Germinal center (tissue), 1 donor: ENCODE measurements at regions not wholly inside any gene's neighbourhood (a gene's known extent, or its start where the extent isn't known, plus 50 kb on each side); places are given as distances from the start of the nearest gene placed in this dataset.

Experiments used
- DNase-seq: peaks from one replicate; pipeline ENCODE4 v3.0.0; 2012; ENCODE audit warnings: mixed read lengths, low spot score

DNA sequence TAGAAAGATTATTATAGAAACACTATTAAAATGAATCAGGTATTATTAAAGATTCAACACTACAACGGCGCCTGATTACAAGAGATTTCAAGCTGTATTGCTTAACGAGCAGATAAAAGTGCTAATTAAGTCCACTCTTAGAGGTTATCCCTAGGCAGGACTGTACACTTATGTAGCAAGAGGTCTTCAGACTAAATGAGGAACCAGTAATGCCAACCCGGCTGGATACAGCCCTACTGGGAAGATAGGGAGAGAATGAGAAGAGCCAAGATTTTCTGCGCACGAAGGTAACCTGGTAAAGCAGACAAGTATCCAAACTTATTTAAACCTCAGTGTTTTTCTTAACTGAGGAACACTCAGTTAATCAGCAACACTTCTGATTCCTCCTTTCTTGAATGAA lies 115.7 kb upstream of the HIVEP3 start:
- no peak for DNase-seq

DNA sequence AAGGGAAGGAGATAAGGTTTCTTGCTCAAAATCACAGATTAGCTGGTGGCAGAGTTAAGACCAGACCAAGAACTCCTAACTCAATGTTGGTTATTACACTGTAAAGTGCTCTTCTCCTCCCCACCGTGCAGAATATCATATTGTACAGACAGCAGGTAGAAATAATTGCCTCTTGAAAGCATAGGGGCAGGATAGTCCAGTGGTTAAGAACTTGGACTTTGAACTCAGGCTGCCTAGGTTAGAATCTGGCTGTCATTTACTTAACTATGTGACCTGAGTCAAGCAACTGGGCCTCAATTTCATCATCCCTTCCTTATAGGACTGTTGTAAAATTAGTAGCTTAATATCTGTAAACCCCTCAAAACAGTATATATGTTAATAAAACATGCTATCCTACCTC lies 114.9 kb upstream of the HIVEP3 start:
- no peak for DNase-seq

DNA sequence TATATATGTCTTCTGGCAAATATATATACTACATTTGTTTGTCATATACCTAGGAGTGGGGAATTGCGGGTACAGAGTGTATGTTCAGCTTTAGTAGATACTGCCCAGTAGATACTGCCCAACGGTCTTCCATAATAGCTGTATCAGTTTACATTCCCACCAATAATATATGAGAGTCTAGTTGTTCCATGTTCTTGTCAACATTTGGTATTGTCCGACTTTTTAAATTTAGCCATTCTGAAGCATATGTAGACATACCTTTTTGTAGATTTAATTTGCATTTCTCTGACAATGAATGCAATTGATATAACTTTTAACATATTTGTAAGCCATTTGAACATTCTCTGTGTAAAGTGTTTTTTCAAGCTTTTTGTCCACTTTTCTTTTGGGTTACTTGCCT lies 99.0 kb upstream of the HIVEP3 start:
- DNase-seq, result no peak

GRCh38 chr1:42017259-42017658 lies 98.5 kb upstream of the HIVEP3 start:
- no peak for DNase-seq

- no peak for DNase-seq
Observed at GRCh38 chr1:42014823-42015222, 96.1 kb upstream of the HIVEP3 start.

DNA sequence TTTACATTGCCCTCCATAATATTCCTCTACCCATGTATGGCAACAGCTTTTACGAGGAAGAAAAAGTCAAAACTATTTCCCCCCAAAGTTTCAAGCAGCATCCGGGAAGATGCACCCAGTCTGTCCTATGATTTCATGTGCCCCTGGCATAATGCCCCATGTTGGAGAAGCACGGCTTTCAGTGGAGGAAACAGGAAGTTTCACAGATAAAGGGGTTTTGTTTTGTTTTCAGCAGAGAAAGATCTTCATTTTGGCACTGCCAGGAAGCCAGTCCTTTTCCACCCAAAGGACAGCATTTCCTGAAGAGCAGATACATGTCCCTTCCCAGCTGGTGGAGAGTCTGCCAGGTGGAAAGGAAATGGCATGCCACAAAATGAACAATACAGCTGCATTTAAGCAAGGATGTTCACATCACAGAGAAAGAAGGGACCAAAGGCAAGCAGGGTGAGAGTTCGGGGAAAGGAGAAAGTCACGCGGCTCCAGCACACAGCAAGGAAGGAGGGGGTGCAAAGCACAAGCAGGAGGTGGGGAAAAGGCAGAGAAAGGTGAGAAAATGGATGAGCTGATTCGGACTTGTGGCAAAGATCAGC lies 95.3 kb upstream of the HIVEP3 start:
- no peak for DNase-seq

- DNase-seq, result no peak
Observed at GRCh38 chr1:42012852-42013251, 94.1 kb upstream of the HIVEP3 start.

DNA sequence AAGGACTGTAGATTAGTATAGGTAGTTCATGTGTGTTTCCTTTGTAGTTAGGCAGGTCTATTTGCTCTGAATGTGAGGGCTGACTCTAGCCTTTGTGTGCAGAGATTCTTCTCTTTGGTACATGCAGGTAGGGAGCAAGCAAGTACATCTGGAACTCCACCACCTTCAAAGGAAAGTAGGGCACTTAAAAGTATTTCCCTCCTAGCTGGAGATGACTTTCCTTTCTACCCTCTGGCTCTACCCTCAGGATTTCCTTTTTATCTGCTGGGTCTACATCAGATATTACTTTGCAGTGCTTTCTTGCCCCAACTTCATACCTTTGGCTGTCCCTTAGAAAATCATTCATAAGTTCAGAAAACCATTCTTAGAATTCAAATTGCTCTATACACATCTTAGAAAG lies 91.7 kb upstream of the HIVEP3 start:
- DNase-seq, result no peak

DNA sequence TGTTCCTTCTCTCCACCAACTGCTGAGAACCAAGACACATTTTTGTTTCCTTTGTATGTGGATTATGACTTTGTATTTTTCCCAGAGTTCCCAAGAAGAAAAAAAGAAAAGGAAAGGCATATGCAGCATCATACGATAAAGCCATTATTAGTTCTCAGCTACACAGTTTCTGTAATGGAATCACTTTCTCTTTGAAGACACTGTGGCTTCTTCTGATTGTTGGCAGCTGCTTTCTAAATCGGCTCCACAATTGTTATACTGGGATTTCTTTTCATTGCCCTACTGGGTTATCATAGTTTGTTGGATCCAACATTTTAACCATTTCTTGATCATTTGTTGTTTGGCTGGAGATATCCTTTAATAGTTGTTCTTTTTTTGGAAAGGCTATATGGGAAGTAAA lies 89.5 kb upstream of the HIVEP3 start:
- no peak for DNase-seq

- DNase-seq, result no peak
Observed at GRCh38 chr1:42006836-42007235, 88.1 kb upstream of the HIVEP3 start.

GRCh38 chr1:42006093-42006492 lies 87.4 kb upstream of the HIVEP3 start:
- no peak for DNase-seq

DNA sequence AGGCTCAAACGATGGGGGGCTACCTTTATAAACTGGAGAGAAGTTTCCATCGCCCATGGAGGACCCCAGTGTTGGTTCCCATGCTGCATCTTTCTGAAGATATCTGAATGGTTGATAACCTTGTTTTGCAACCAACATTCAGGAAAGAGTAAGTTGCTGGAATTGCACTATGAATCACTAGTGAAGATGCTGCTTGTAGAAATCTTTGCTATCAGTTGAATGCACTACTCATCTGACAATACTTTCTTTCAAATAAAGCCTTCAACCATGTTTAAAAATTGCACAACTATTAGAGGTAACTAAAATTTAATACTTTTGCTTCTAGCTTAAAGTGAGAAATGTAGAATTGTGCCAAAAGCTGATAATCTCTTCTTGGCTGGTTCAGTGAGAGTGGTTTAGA lies 86.8 kb upstream of the HIVEP3 start:
- DNase-seq, result no peak

DNA sequence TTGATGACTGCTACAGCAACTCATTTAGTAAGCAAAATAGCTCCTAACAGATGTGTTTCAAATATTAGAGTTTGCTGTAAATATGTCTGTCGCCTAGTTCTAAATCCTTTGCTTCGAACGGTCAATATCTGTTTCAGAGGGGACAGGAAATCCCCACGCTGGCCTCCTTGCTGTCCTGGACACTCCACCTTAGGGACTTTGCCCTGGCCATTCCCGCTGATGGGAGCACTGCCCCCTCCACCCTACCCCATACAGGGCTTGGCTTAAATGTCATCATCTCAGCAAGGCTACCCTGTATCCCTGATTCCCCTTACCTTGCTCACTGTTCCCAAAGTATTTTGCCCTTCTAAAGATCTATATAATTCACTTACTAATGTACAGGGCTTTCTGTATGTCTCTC lies 86.1 kb upstream of the HIVEP3 start:
- DNase-seq, result no peak

- no peak for DNase-seq
Observed at GRCh38 chr1:42004322-42004721, 85.6 kb upstream of the HIVEP3 start.

- no peak for DNase-seq
Observed at GRCh38 chr1:42003433-42003832, 84.7 kb upstream of the HIVEP3 start.

DNA sequence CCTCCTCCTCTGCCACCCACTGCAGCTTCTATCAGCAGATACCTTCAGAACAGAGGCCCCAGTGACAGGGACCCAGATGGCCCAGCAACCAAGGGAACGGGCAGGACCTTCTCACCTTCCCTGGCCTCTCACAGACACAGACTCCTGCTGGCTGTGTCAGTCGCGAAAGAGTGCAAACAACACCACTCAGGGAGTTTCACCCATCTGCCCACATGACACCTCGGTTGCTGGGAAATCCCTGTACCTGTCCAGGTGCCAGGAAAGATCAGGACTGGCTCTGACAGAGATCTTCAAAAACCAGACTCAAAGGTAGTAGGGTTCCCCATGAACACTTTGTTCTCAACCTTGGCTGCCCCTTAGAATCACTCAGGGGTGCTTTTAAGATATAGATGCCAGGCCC lies 83.5 kb upstream of the HIVEP3 start:
- DNase-seq, result no peak

- DNase-seq, result no peak
Observed at GRCh38 chr1:42000766-42001165, 82.0 kb upstream of the HIVEP3 start.

DNA sequence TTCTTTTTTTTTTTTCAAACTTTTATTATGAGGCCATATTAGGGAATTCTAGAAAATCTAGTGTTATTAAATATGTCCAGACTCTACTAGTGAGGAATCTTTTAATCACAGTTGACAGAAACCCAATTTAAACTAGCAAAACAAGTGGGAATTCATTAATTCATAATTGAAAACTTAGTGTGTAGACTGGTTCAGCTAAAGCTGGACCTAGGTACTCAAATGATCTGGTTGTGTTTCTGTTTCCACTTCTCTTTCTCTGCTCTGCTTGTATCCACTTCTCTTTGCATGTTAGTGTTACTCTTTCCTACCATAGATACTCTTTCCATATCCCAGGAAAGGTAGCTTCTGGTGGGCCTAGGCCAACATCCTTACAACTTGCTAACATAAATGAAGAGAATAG lies 81.2 kb upstream of the HIVEP3 start:
- DNase-seq, result no peak

- DNase-seq, result no peak
Observed at GRCh38 chr1:41998250-41998649, 79.5 kb upstream of the HIVEP3 start.

GRCh38 chr1:41997153-41997552 lies 78.4 kb upstream of the HIVEP3 start:
- DNase-seq, result no peak

GRCh38 chr1:41995441-41996130 lies 76.9 kb upstream of the HIVEP3 start:
- no peak for DNase-seq

DNA sequence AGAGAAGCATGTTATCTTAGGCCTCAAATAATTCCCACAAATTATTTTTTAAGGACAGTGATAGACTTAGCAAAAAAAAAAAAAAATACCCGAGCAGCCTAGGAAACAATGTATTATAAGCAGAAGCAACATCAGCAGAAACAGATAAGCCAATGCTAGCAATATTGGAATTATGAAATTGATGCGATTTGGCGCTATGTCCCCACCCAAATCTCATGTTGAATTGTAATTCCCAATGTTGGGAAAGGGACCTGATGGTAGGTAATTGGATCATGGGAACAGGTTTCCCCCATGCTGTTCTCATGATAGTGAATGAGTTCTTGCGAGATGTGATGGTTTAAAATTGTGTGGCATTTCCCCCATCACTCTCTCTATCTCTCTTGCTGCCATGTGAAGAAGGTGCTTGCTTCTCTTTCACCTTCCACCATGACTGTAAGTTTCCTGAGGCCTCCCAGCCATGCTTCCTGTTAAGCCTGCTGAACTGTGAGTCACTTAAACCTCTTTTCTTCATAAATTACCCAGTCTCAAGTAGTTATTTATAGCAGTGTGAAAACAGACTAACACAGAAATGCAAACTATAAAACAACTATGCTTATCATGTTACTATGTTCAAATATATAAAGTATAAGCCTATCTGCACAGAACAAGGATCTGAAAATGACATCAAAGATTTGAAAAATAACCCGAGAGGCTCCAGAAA lies 75.6 kb upstream of the HIVEP3 start:
- no peak for DNase-seq

- DNase-seq, result no peak
Observed at GRCh38 chr1:41983451-41983850, 64.7 kb upstream of the HIVEP3 start.

- no peak for DNase-seq
Observed at GRCh38 chr1:41981796-41982195, 63.1 kb upstream of the HIVEP3 start.
